SKM-1 treated with dmso at 0.1 percent for 144 hours (cell line): ENCODE measurements at regions not wholly inside any gene's neighbourhood (a gene's known extent, or its start where the extent isn't known, plus 50 kb on each side); places are given as distances from the start of the nearest gene placed in this dataset.
"Not testable (repeated sequence)": the region's sequence is repeated elsewhere in the genome, so short reads cannot be mapped to it uniquely, and the experiment has no call there.

Experiments used
- DNase-seq: peaks from one replicate; lab custom pipeline; 2025; ENCODE audit not compliant: unreplicated experiment; lab: John Stamatoyannopoulos, UW

DNA sequence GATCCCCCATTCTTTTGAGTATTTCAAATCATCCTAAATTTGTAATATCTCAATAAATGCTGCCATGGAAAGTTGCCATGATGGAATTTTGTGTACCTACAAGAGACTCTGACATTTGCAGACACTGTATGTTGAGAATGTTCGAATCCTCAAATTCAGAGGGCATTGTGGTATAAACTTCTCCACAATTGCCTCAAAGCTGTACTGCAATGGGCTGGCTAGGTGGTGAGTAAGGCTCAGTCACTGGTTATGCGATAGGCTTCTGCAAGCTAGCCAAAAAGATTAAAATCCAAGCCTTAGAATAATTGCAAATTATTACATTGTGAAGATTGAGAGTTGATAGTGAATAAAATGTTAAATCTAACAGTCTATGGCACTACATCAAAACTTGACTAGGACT, 130.2 kb upstream of the CEP162 start:
- no peak for DNase-seq

DNA sequence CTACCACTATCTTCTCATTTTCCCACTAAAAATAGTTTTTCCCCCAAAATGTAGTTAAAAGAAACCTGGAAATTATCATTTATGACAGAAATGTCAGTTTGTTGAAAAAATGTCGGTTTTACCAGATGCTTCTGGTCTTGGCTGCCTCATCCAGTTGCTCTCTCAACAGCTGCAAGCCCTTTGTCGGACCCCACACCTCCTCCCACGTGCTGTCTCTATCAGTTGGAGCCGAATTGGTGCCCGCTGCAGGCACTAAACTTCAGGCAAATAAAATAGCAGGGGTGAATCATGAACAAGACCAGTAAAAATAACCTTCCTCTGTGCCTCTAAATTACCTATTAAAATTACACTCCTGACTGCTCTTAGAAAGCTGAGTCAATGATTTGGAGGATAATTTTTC, 129.5 kb upstream of the CEP162 start:
- no peak for DNase-seq

DNA sequence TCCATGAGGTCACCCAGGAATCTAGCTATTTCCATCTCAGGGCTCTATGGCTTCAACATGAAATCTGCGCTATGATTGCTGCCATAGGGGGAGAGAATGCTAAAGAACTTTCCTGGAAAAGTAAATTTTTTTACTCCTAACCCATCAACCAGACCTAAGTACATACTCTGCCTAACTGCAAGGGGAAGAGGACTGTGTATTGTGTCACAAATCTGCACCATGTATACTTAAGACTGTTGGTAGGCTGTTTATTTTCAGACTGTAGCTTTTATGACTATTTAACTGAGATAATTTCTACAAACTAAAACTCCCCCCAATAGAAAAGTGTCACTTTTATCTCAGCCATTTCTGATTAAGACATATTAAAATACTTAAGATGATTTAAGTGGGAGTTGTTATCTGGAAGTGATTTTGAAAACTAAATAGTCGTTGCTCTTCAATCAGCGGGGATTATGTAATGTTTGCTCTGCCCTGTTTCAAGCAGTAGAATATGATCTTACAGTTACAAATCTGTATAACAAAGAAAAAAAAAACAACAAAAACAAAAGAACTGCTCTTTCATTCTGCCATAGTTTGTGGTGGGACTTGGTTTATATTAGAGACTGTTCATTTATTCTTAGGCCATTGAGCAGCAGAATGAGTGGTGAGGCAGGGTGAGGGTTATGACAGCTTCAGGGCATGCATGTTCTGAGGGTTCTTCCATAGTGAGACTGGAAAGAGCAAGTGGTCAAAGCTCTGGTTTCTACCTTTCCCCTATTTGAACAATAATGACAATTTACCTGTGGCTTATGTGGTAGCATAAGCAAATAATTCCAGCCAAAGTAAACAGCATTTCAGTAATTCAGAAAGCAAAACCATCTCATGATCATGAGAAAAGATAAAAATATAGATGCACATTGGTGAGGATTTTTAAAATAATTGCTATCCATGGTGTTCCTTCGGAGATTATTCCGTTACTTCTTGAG, 126.3 kb upstream of the CEP162 start:
- no peak for DNase-seq

DNA sequence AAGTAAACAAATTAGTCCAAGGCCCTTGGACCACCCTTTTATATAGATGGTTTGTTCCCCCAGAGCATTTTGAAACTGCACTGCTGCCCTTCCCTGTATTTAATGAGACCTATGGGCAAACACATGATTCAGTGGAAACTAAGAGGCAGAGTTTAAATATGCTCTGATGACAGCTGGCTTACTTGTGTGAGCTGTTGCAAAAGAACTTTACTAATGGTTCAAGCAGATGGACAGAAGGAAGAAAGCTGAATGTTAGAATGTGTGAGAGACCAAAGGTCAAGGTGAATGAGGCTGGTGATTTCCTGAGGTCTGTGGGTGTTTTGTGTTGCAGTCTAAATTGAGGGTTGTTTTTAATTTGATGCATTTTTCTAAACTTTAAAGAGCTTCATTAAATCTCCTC, 123.0 kb upstream of the CEP162 start:
- no peak for DNase-seq

DNA sequence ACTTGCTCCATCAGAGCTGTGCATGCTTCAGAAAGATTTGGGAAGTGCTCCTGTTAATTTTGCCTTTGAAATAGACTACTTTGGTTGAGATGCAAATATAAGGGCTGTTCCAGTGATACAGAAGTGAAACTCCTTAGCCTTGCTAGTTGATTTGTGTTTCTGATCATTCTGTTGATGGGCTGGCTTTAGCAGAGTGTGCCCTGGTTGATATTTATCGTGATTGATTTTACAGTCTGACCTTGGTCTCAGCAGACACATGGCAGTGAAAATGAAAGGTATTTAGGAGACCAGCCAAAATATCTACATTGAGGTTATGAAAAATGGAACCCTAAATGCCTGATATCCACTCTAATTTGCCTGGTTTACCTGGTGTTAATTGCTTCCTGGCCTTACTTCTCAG, 122.1 kb upstream of the CEP162 start:
- no peak for DNase-seq

DNA sequence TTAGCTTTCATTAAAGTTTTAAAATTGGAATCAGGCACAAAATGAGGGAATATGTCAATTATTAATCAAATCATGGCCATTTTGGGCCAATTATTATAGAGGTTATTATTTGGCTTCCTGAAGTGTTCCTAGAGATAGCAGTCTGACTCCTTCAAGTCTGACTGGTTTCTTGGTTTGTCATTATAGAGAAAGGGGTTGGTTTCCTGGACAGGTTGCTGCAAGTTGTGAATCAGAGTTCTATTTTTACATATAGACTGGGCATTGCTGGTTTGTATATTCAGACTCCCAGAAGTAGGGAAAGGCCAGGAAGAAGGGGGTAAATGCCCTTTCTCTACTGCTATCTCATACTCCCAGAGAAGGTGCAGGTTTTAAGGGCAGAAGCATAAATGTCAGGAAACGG, 121.4 kb upstream of the CEP162 start:
- no peak for DNase-seq

GRCh38 chr6:84346372-84346771, 118.9 kb upstream of the CEP162 start:
- DNase-seq: no peak

- no peak for DNase-seq
Measured at GRCh38 chr6:84344005-84344404, 116.6 kb upstream of the CEP162 start.

DNA sequence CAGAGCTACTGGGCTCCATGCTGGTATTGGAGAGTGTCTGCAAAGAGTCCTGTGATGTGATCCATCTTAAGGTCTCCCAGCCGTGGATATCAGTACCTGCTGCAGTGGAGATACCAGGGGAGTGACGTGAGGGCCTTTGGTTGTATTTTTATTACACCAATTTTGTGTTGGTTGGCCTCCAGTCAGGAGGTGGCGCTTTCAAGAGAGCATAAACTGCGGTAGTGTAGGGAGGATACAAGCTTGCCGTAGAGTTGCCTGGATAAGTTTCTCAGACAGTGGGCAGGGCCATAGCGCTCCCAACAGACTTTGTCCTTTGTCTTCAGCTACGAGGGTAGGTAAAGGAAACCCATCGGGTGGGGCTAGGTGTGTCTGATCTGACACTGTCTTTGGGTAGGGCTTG, 113.0 kb upstream of the CEP162 start:
- DNase-seq: no peak

- DNase-seq: no peak
Measured at GRCh38 chr6:84333842-84334241, 106.4 kb upstream of the CEP162 start.

DNA sequence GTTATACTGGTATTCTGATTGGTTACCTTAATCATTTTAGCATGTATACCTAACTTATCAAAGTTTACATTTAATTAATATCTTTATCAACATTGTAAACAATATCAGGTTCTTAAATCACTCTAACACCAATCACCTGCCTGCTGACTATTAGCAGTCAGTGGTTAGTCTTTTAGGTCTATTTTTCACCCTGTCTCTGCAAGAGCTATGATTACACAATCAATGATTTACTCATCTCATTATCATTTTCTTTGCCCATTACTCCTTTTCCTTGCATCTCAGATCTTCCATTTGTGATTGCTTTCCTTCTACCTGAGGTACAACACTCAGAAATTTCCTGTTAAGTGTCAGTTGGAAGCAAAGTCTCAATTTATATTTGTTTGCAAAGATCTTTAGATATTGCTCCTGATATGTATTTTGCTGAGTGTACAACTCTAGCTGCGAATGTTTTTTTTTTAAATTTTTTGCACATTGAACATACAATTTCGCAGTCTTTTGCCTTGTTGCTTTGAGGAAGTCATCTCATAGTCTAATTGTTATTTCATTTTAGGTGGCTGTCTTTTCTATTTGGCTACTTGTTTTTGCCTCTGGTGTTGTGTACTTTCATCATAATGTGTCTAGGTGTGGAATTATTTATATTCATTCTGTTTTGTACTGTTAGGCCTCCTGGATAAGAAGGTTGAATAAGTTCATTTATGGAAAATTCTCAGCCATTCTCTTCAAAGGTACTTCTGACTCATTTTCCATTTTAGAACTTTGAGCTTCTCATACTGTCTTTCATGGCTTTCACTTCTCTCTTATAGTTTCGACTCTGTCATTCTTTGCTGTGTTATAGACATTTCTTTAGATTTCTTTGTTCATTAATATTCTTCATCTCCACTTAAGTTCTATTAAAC, 104.9 kb upstream of the CEP162 start:
- no peak for DNase-seq

DNA sequence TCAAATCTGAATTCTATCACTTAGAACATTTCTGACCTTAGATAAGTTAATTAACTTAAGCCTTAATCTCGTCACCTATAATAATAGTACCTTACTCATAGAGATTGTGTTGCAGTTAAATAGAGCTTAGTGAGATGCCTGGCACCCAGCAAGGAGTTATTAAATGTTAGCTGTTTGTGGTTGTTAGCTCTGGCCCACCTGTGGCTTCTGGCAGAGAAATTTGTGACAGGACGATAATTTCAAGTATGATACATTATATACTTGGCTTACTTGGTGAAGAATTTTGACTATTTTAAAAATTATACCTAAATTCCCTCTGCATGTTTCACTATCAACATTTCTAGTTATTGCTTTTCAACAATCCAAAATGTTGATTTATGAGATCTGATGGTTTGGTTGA, 102.9 kb upstream of the CEP162 start:
- DNase-seq: no peak

DNA sequence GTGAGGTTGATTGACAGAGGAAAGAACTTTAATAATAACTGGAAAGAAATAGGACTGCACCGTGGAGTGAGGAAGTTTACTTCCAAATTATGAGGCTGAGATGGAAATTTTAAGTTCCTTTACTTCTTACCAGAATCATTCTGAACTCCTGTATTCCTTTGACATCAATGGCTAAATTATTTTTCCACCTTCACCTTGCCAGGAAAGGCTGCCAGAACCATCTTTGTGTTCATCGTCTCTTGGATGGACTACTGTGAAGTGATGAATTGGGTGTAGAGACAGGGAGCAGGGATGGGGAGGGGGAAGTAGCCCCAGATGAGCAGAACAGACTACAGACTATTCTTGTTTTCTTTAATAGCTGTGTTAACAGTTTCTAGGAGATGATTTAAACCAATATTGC, 102.1 kb upstream of the CEP162 start:
- DNase-seq: no peak

DNA sequence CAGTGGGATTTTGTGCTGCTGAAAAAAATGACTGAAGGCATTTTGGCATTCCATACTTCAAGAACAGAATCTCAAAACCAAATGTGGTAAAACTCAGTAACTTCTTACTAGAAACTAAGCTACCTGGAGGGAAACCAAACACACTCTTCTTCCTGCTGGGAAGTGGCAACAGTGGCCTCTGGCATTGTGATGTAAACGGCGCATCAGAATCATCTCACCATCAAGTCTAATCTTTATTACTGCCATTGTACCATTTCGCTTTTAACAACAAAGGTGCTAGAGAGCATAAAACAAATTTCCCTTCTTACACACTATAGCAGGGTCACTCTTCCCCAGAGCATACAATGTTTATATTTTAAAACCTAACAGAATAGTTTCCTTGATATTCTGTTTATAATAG, 101.6 kb upstream of the CEP162 start:
- DNase-seq: no peak

DNA sequence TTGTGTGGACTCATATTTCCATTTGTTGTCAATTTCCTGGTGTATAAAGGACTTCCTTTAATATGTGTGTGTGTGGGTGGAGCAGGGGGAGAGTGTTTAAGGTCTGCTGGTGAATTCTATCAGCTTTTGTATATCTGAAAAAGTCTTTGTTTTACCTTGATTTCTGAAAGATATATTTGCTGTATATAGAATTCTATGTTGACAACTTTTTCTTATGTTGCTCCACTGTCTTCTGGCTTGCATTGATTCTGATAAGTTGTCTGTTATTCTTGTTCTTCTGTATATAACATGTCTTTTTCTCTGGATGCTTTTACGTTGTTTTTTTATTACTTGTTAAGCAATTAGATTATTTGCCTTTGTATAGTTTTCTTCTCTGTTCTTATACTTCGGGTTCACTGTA, 90.0 kb upstream of the CEP162 start:
- no peak for DNase-seq

GRCh38 chr6:84314377-84314898, 87.0 kb upstream of the CEP162 start:
- no peak for DNase-seq

DNA sequence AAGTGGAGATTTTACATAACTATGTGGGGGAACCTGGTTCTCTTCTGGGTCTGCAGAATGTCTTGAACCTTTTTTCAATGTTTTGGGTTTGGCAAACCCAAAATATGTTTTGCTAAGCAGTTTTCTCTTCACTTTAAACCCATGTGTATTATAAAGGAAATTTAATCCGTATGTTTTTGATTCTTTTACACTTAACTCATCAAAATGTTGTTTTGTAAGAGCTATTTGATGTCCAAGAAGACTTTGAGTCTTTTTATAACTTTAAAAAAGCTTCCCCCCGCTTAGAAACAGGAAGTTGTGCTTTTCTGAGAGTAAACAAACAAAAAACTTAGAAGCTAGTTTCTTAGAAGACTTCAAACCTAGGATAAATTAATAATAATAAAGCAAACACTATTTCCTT, 81.9 kb upstream of the CEP162 start:
- DNase-seq: no peak

DNA sequence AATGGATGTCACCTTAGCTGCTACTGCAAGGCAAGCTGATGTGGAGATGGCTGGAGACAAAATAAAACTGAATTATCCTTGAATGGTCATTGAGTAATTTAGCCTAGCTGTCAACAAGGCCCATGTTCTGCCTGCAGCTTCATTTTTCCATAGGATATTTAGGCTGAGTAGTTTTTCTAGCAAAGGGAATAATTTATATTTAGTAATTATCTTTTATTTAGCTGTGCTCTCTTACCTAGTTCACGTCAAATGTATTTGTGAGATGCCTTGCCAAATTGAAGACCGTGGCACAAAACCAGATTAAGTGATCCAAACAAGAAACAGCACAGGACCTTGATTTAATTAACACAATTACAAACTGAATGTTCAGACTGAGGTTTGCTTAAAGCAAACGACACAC, 77.4 kb upstream of the CEP162 start:
- no peak for DNase-seq

DNA sequence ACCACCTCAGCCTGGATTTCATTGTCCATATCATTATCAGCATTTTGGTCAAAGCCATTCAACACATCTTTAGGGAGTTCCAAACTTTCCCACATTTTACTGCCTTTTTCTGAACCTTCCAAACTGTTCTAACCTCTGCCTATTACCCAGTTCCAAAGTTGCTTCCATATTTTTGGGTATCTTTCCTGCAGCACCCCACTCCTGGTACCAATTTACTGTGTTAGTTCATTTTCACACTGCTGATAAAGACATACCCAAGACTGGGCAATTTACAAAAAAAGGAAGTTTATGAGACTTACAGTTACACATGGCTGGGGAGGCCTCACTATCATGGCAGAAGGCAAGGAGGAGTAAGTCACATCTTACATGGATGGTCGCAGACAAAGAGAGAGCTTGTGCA, 63.6 kb upstream of the CEP162 start:
- DNase-seq: not testable (repeated sequence)

DNA sequence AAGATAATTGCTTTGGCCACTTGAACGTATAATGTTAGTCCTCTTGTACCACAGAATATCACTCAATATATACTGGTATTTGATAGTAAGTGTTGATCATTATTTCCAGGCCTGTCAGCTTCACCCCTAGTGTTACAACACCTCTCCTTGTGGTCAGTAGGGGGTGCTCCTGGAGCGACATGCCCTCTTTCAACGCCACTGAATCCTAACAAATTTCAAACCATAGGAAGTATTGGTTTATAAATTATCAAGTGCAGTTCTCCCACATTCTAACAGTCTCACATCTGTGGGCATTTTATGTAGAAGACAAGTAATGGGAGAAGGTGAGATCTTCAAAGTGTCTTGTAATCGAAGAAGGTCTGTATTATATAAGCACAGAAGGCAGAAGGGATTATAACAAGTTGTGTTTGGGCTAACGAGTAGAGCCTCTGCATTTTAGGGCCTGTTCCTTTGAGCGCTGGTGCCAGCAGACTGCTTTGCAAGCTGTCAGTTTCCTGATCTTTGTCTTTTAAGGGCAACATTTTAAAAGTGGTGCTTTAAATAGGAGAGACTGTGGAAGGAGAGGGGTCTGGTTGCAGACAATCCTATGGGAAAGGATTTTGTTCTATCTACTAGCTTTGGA, 57.1 kb upstream of the CEP162 start:
- peak; percentile 27 for DNase-seq

DNA sequence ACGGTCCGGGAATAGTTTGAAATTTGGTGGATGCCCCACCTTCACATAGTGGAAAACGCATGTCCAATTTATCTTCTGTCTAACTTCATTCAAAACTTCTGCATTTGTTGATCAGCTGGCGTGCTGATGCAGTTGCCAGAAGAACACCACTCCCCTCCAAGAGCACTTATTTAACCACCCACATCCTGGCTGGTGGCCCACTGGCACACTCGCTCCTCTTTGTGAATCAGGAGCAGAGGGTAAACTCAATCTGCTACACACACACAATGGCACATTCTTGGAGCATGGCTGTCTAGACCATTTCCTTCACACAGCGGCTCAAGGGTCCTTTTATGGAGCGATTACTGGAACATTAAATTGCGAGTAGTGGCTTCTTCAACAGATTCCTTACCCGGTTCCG, 55.1 kb upstream of the CEP162 start:
- DNase-seq: no peak
